ENCODE measurements at regions not wholly inside any gene's neighbourhood (a gene's known extent, or its start where the extent isn't known, plus 50 kb on each side); places are given as distances from the start of the nearest gene placed in this dataset.

GRCh38 chr2:173669888-173670287 lies 295.3 kb downstream of the SP3 start:
- no peak for TF ChIP-seq POLR2AphosphoS5 (IDR thresholded peaks at IDR 0.05; ENCODE audit: low read depth, low read length)
- no peak for TF ChIP-seq POLR2A (IDR thresholded peaks at IDR 0.05; ENCODE audit: low read depth, low read length)
- no peak for TF ChIP-seq TAF1 (IDR thresholded peaks at IDR 0.05; ENCODE audit: borderline replicate concordance, low read depth, low read length)

Measured in GM12892 (cell line).